Lower lobe of right lung (tissue), 2 donors: ENCODE measurements at regions not wholly inside any gene's neighbourhood (a gene's known extent, or its start where the extent isn't known, plus 50 kb on each side); places are given as distances from the start of the nearest gene placed in this dataset.
A peak's percentile ranks its signal among the peaks of the same experiment; 100 is the strongest.
"Not testable (repeated sequence)": the region's sequence is repeated elsewhere in the genome, so short reads cannot be mapped to it uniquely, and the experiment has no call there.

Source experiments
- ATAC-seq, 2 donors: fragments of 200-7000 bp; cut with Tn5 transposase; one replicate each; pipeline ENCODE4 v1.9.1; 2020 to 2022; ENCODE audit warnings: mild to moderate bottlenecking in 2 of 2, moderate library complexity in 2 of 2
- DNase-seq: peaks from one replicate; pipeline ENCODE4 v3.0.0-alpha.2; 2020
- H3K27ac ChIP-seq: fragments of 200-600 bp; one replicate; pipeline ENCODE4 v1.8.0; 2022
- H3K27me3 ChIP-seq: fragments of 200-600 bp; one replicate; pipeline ENCODE4 v1.8.0; 2022; ENCODE audit warnings: low read depth
- H3K36me3 ChIP-seq: fragments of 200-600 bp; one replicate; pipeline ENCODE4 v1.8.0; 2022; ENCODE audit warnings: mild to moderate bottlenecking
- H3K4me1 ChIP-seq: fragments of 200-600 bp; one replicate; pipeline ENCODE4 v1.8.0; 2022
- H3K4me3 ChIP-seq: fragments of 200-600 bp; one replicate; pipeline ENCODE4 v1.8.0; 2022; ENCODE audit warnings: mild to moderate bottlenecking
- H3K9me3 ChIP-seq: fragments of 200-600 bp; one replicate; pipeline ENCODE4 v1.8.0; 2022
- intact Hi-C: fragments of 100-400 bp; cut with DNase I; formaldehyde crosslinking; loops from one replicate; pipeline ENCODE4 v1.11.0; 2022
- donor health status: DM: no; HTN: yes; CAD: no; lungs with severe emphysema.

GRCh38 chr9:38968651-38969374, 248.9 kb upstream of the FAM240B start:
- H3K9me3 ChIP-seq, H3K4me1 ChIP-seq, intact Hi-C loops, DNase-seq, H3K36me3 ChIP-seq, H3K27me3 ChIP-seq, H3K27ac ChIP-seq, H3K4me3 ChIP-seq: not testable (repeated sequence)
- peak in 1 of 2 donors; percentile 15 for ATAC-seq

- intact Hi-C loops, H3K27me3 ChIP-seq, H3K27ac ChIP-seq, ATAC-seq, H3K9me3 ChIP-seq, H3K36me3 ChIP-seq, H3K4me1 ChIP-seq, H3K4me3 ChIP-seq, DNase-seq: not testable (repeated sequence)
Measured at GRCh38 chr9:38967866-38968265, 247.9 kb upstream of the FAM240B start.

- H3K27me3 ChIP-seq, H3K4me1 ChIP-seq, intact Hi-C loops, ATAC-seq, H3K4me3 ChIP-seq, H3K27ac ChIP-seq, DNase-seq, H3K36me3 ChIP-seq, H3K9me3 ChIP-seq: not testable (repeated sequence)
Measured at GRCh38 chr9:38967285-38967684, 247.4 kb upstream of the FAM240B start.

GRCh38 chr9:38959812-38960211, 239.9 kb upstream of the FAM240B start:
- H3K27me3 ChIP-seq, H3K9me3 ChIP-seq, H3K4me1 ChIP-seq, H3K36me3 ChIP-seq, H3K4me3 ChIP-seq, DNase-seq, ATAC-seq, intact Hi-C loops, H3K27ac ChIP-seq: not testable (repeated sequence)

DNA sequence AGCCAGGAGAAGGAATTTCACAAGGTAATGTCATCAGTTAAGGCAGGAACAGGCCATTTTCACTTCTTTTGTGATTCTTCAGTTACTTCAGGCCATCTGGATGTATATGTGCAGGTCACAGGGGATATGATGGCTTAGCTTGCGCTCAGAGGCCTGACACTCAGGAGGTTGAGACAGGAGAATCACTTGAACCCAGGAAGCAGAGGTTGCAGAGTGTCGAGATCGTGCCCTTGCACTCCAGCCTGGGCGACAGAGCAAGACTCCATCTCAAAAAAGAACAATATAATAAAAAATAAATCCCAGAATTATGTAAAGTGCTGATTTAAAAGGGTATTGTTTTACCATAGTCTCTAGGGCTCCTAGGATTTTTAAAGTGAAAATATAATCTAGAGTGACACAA, 235.9 kb upstream of the FAM240B start:
- H3K27ac ChIP-seq, intact Hi-C loops, ATAC-seq, DNase-seq, H3K36me3 ChIP-seq, H3K4me1 ChIP-seq, H3K27me3 ChIP-seq, H3K4me3 ChIP-seq, H3K9me3 ChIP-seq: not testable (repeated sequence)

GRCh38 chr9:38952715-38953341, 232.9 kb upstream of the FAM240B start:
- H3K27ac ChIP-seq, H3K9me3 ChIP-seq, DNase-seq, ATAC-seq, intact Hi-C loops, H3K27me3 ChIP-seq, H3K4me3 ChIP-seq, H3K36me3 ChIP-seq, H3K4me1 ChIP-seq: not testable (repeated sequence)

DNA sequence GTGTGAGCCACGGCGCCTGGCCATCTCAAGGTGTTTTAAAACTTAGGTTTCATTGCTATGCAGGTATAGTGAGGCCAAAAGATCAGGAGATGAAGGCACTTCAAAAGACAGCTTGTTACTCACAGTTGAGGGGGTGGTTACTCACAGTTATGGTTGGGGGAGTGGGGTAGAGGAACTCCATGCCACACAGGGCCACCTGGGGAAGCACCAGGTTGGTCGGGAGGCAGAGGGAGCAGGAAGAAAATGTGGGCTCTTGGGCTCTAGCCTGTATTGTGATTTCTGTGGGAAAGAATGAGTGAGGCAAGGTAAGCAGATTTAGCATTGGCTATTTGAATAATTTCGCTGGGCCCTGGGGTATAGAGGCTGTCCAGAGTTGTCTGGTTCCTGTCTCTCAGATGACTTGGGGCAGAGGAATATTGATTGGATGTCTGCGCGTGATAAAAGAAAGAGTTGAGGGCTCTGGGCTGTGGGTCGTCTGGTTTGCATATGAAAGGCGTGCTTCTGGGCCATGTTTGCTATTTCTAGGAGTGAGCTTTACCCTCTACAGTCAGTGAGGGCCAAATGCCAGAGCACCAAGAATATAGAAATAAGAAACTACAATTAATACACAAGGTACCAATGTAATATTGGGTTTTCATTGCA, 226.1 kb upstream of the FAM240B start:
- H3K4me1 ChIP-seq, DNase-seq, intact Hi-C loops, H3K9me3 ChIP-seq, H3K27me3 ChIP-seq, H3K27ac ChIP-seq, H3K4me3 ChIP-seq, H3K36me3 ChIP-seq: not testable (repeated sequence)
- ATAC-seq = peak in 1 of 2 donors; percentile 23

- H3K27me3 ChIP-seq, ATAC-seq, DNase-seq, intact Hi-C loops, H3K4me1 ChIP-seq, H3K4me3 ChIP-seq, H3K27ac ChIP-seq, H3K36me3 ChIP-seq, H3K9me3 ChIP-seq: not testable (repeated sequence)
Measured at GRCh38 chr9:38944881-38945449, 225.0 kb upstream of the FAM240B start.

- H3K4me1 ChIP-seq, H3K27ac ChIP-seq, H3K9me3 ChIP-seq, H3K27me3 ChIP-seq, H3K4me3 ChIP-seq, DNase-seq, H3K36me3 ChIP-seq, intact Hi-C loops: not testable (repeated sequence)
- ATAC-seq = peak; percentile 52 to 67
Measured at GRCh38 chr9:38940501-38940900, 220.6 kb upstream of the FAM240B start.

DNA sequence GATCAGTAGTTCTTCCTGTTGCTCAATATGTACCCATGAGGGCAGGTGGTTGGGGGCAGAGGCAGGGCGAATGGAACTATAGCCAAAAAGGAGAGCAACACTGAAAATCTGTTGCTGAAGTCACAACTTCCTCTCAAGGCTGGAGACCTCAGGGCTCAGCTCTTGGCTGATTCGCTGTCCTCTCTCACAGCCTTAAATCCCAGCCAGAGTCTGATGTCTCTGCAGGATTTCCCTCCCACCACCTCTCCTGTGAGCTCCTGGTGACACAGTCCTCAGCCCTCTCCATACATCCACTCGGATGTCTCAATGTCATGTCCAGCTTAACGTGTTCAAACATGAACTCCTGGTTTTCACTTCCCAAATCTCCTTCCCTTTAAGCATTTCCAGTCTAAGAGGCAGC, 218.7 kb upstream of the FAM240B start:
- H3K36me3 ChIP-seq, H3K9me3 ChIP-seq, H3K4me1 ChIP-seq, H3K27me3 ChIP-seq, H3K4me3 ChIP-seq, DNase-seq, H3K27ac ChIP-seq, intact Hi-C loops: not testable (repeated sequence)
- ATAC-seq = peak; percentile 49 to 56

DNA sequence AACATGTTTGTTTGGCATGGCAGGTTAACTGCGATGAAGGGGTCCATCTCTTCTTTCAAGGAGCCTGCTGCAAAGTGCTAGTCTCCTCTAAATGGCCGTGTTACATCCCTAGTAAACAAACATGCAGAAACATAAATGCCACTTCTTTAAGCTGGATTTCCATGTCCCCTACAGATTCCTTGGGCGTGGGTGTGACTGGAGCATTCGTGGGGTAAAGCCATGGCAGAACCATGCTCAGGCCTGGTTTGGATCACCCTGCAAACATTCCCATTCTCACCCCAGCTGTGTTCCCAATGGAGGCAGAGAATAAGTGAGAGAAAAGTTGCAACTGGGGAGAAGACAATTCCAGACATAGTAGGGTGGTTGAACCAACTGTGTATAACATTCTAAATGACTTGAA, 208.0 kb upstream of the FAM240B start:
- DNase-seq, H3K4me1 ChIP-seq, H3K27me3 ChIP-seq, intact Hi-C loops, H3K9me3 ChIP-seq, H3K36me3 ChIP-seq, H3K4me3 ChIP-seq, H3K27ac ChIP-seq: not testable (repeated sequence)
- ATAC-seq = peak in 1 of 2 donors; percentile 32

DNA sequence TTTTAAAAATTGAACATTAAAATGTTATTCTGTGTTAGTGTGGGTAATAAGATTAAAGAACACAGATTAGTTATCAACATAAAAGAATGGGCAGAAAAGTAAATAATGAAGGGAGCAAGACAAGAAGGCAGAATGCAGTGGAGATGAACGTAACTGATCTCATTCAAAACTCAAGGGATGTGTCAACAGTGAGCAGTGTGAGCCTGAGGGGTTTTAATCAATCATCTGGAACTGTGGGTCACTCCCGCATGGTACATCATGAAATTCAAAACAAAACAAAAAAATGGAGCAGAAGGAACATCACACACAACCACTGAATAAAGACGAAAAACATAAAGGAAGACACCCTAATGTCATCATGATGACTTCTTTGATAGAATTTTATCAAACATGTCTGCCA, 206.6 kb upstream of the FAM240B start:
- H3K27ac ChIP-seq, ATAC-seq, H3K4me3 ChIP-seq, DNase-seq, H3K36me3 ChIP-seq, intact Hi-C loops, H3K9me3 ChIP-seq, H3K4me1 ChIP-seq, H3K27me3 ChIP-seq: not testable (repeated sequence)

DNA sequence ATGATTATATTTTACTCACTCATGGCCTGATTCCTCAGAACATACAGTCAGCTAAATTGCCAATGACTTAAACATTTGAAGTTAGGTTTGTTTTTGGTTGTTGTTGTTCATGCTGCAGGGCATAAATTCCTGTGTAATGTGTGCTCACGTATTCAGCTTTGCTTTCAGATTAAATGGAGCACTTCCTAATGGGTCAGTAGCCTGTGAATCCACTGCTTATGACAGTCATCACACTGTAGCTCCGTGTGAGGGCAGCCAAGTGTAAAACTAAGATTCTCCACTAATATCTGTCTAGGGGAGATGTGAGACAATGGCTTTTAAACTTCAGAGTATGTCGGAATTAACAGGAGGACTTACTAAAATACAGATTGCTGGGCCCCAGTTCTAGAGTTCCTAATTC, 201.3 kb upstream of the FAM240B start:
- H3K4me3 ChIP-seq, H3K27me3 ChIP-seq, ATAC-seq, H3K4me1 ChIP-seq, intact Hi-C loops, H3K9me3 ChIP-seq, DNase-seq, H3K27ac ChIP-seq, H3K36me3 ChIP-seq: not testable (repeated sequence)

GRCh38 chr9:38910629-38911028, 190.7 kb upstream of the FAM240B start:
- H3K27me3 ChIP-seq, H3K27ac ChIP-seq, intact Hi-C loops, ATAC-seq, H3K36me3 ChIP-seq, H3K9me3 ChIP-seq, H3K4me1 ChIP-seq, H3K4me3 ChIP-seq, DNase-seq: not testable (repeated sequence)
